ENCODE measurements at regions not wholly inside any gene's neighbourhood (a gene's known extent, or its start where the extent isn't known, plus 50 kb on each side); places are given as distances from the start of the nearest gene placed in this dataset.
"Not testable (repeated sequence)": the region's sequence is repeated elsewhere in the genome, so short reads cannot be mapped to it uniquely, and the experiment has no call there.

- no peak for DNase-seq
These were observed 215.0 kb downstream of the IL15 start for GRCh38 chr4:141851246-141851891.

DNA sequence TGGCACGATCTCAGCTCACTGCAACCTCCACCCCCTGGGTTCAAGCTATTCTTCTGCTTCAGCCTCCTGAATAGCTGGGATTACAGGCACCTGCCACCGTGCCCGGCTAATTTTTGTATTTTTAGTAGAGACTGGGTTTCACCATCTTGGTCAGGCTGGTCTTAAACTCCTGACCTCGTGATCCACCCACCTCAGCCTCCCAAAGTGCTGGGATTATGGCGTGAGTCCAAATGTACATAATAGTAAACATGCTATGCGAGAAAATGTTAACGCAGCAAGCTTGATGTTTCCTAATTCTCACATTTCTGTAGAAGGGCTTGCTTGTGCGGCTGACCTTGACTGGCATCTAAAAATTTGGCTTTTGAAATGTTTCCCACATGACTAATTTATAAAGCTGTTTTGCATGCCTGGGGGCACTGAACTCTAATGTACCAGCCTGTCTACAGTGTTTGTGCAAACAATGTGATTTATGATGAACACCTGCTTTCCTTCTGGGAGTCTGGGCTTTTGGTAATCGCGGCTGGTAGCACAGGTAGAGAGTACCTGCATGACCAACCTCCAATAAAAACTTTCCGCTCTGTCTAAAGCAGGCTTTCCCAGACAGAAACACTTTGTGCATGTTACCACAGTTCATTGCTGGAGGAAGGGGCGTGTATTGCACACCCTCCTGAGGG, 216.8 kb downstream of the IL15 start:
- DNase-seq = peak; percentile 78

DNA sequence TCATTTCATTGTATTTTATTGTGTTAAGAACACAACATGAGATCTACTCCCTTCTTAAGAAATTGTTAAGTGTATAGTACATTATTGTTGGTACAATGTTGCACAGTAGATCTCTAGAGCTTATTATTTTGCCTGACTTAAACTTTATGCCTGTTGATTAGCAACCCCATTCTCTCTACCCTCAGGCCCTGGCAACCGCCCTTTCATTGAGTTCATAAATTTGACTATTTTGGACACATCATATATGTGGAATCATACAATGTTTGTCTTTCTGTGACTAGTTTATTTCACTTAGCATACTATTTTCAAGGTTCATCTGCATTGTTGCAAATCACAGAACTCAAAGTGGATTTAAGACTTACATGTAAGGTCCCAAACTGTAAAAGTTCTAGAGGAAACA, 222.1 kb downstream of the IL15 start:
- no peak for DNase-seq

- no peak for DNase-seq
These were observed 224.6 kb downstream of the IL15 start for GRCh38 chr4:141860974-141861373.

DNA sequence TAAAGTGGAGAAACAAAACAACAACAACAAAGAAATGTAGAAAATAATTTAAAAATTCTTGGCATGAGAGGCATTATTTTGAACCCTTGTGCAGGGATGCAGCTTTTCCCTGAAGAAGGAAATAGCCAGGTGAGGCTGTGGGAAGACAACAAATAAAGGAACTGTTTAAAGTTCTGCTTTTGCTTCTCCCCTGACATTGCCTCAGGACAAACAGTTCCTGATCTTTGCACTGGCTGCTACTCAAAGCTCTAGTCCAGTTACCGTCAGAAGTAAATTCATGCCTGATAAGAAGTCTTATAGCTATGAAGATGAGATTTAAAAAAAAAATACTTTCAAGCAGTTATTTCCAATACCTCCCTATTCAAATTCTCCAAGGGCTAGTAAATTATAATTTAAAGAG, 233.8 kb downstream of the IL15 start:
- no peak for DNase-seq

- DNase-seq = no peak
These were observed 234.8 kb downstream of the IL15 start for GRCh38 chr4:141871086-141871770.

DNA sequence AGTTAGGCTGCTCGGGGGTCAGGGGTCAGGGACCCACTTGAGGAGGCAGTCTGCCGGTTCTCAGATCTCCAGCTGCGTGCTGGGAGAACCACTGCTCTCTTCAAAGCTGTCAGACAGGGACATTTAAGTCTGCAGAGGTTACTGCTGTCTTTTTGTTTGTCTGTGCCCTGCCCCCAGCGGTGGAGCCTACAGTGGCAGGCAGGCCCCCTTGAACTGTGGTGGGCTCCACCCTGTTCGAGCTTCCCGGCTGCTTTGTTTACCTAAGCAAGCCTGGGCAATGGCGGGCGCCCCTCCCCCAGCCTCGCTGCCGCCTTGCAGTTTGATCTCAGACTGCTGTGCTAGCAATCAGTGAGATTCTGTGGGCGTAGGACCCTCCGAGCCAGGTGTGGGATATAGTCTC, 246.3 kb downstream of the IL15 start:
- not testable (repeated sequence) for DNase-seq

- DNase-seq = no peak
These were observed 247.7 kb downstream of the IL15 start for GRCh38 chr4:141884070-141884469.

- DNase-seq = no peak
These were observed 248.7 kb downstream of the IL15 start for GRCh38 chr4:141885112-141885511.

DNA sequence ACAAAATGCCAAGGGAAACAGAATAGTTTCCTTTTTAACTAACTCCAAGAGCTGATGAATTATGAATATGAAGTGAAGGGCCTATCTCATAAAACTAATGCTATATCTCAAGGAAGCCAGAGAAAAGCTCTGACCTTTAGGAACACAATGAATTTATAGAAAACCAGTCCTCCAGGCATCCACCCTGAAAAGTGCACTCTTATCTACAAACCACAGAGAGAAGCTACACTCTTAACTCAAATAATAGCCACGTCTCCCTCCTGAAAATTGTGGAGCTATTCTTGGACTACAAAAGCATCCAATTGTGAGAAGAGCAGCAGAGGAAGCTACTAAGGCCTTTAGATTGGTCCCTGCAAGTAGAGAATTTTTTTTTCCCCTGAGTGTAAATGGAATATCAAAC, 253.9 kb downstream of the IL15 start:
- no peak for DNase-seq

DNA sequence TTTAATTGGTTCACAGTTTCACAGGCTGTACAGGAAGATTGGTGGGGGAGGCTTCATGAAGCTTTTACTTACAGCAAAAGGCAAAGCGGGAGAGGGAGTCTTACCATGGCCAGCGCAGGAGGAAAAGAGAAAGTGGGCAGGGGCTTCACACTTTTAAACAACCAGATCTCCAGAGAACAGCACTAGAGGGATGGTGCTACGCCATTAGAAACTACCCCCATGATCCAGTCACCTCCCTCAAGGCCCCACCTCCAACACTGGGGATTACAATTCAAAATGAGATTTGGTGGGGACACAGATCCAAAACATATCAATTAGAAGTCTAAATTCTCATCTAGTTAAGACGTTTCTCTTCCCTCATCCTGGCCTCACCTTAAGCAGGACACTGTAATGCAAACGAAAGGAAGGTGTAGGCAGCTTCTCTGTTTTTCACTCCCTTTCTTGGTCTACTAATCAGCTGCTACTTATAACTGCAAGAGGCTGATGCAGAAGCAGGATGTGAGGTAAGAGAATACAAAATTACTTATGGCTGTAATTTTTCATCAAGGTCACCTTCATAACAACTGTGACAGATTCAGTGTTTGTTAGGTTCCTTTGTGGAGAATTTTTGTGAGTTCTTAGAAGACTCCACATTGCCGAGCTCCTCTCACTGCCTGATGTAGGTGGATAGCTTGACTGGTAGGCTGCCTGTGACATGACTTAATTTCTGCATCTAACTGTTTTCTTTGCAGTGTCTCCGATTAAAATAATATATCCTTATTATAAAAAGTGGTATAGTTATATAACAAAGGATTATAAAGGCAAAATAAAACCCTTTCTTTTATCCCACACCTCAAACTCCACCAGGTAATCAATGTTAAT, 255.1 kb downstream of the IL15 start:
- no peak for DNase-seq

GRCh38 chr4:141896687-141897086, 260.3 kb downstream of the IL15 start:
- no peak for DNase-seq

DNA sequence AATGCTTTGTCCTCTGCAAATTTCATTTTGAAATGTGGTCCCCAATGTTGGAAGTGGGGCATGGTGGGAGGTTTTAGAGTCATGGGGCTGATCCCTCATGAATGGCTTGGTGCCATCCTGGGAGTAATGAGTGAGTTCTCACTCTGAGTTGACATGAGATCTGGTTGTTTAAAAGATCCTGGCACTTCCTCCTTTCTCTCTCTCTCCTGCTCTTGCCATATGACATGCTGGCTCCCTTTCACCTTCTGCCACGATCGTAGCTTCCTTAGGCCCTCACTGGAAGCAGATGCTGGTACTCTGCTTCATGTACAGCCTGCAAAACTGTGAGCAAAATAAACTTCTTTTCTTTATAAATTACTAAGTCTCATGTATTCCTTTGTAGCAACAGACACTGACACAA, 262.0 kb downstream of the IL15 start:
- no peak for DNase-seq

DNA sequence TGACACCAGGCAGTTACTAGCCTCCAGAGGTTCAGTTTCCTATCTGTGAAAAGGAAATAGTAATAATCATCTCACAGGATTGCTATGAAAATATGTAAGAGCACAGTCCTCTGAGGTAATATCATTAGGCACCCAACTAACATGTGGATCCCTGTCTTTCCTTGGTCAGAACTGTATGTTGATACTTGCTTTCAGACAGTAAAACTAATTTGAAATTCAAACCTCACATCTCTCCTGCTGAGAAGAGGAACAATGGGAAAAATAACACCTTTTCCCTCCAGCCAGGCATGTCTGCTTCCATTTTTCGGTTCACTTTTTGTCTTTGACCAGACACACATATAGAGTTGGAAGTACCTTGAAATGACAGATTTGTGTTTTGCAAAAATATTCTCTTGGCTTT, 262.7 kb downstream of the IL15 start:
- no peak for DNase-seq

DNA sequence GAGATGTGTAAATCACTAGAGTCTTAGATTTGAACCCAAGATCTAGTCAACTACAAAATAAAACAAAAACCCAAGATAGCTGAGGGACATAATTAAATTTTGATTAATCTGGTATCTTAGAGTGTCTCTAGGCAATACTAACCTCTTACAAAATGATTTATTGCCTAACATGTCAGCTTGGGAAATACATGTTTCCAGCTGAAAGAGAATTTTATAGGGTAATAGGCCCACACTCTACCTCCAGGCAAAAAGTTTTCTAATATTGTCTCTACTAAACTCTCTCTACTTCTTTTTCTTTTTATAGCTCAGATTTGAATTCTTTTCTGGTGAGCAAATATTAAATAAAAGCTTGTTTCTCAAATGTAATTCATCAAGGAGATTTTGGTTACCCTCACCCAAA, 263.2 kb downstream of the IL15 start:
- no peak for DNase-seq

DNA sequence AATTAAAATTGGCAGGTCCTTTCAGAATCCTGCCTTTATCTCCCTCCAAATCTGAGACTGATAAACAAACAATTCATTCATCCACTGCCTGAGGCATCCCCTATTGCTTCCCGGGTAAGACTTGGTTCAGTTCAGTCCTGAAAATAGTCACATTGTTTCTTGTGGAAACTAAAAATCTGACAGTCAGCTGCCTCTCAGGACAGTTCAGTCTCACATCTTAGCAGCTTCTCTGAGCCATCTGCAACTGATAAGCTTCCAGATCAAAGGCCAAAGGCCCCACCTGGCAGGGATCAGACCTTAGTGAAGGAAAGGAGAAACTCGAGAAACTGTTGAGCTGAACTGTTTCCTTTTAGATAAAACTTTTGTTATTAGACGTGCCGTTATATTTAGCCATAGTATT, 264.5 kb downstream of the IL15 start:
- DNase-seq = no peak

DNA sequence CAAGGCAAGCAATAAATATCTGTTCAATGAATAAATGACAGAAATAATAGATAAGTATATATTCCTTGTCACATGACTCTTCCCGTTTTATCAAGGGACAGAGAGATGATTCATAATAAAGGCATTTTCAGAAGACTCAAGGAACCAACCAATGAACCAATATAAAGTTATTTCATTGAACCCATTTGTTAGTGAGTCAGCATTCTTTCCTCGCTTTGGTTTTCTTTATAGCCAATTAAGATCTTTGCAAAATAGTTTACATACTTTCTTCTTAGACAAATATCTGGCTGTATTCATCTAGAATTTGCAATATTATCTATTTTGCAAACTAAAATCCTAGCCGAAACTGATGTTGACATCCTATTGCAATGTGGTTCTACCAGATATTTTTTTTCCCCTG, 269.4 kb downstream of the IL15 start:
- no peak for DNase-seq

- DNase-seq = no peak
These were observed 273.2 kb downstream of the IL15 start for GRCh38 chr4:141909541-141909940.

- DNase-seq = peak; percentile 50
These were observed 276.4 kb downstream of the IL15 start for GRCh38 chr4:141912831-141913230.

- DNase-seq = no peak
These were observed 277.5 kb downstream of the IL15 start for GRCh38 chr4:141913928-141914327.

GRCh38 chr4:141914746-141915145, 278.4 kb downstream of the IL15 start:
- no peak for DNase-seq

DNA sequence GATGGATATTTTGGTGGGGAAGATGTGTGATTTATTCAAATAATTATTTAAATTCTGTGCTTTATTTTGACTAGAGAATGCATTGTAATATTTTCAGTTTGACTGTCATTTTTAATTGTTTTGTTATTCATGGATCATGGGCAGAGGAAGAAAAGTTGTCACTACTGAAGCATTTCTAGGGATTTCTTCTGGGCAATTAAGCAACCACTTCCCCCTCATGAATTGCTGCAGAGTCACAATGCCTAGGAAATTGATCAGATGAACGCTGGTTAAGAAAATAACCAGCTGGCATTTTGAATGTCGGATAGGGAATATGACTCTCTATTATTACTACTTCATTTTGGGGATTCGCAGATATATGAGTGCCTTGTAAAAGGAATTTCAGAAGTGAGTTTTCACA, 283.3 kb downstream of the IL15 start:
- no peak for DNase-seq

GRCh38 chr4:141921293-141921692, 284.9 kb downstream of the IL15 start:
- no peak for DNase-seq

Data from COR-L47 (cell line).